Neural cell (in vitro differentiated cells): ENCODE measurements at regions not wholly inside any gene's neighbourhood (a gene's known extent, or its start where the extent isn't known, plus 50 kb on each side); places are given as distances from the start of the nearest gene placed in this dataset.

Source experiments
- POLR2AphosphoS5 ChIP-seq: IDR thresholded peaks from 2 replicates; pipeline ENCODE4 v1.6.1; 2012
- RAD21 ChIP-seq: fragments of 450-650 bp; conservative IDR thresholded peaks from 2 replicates; pipeline ENCODE4 v1.6.1; 2014; ENCODE audit warnings: antibody characterized with exemption, mild to moderate bottlenecking, moderate library complexity
- TF ChIP-seq, protein P1 (sequence below): fragments of 450-650 bp; IDR thresholded peaks from 2 replicates; pipeline ENCODE4 v1.5.1; 2014; ENCODE audit warnings: antibody characterized with exemption, mild to moderate bottlenecking, moderate library complexity; ENCODE audit not compliant: poor library complexity, severe bottlenecking

DNA sequence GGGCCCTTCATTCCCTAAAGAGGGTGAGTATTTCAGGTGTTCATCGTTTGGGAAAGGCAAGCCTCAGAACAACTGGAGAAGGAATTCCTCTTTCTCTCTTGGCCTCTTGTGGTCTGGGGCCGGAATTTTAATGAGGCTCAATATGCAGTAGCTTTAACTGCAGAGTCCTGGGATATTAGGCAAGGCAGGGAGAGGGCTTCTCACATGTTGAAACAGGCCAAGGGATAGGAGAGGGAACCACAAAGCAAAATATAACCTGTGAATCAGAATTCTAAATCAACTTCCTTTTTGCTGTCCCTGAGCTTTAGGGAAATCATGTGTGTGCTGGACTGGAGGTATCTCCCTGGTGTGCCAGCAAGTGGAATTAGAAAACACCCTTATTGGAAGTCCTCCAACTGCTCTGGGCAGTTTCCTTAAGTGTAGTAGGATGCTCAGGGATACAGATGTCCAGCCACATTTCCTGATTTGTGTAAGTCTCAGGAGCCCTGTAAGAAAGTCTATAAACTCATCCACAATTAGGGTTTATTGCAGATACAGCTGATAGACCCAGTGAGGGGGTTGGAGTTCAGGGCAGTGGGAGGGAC, 215.8 kb upstream of the ZRANB2 start:
- TF ChIP-seq RAD21 (no peak), POLR2AphosphoS5 (no peak)
- TF ChIP-seq, protein P1, sequence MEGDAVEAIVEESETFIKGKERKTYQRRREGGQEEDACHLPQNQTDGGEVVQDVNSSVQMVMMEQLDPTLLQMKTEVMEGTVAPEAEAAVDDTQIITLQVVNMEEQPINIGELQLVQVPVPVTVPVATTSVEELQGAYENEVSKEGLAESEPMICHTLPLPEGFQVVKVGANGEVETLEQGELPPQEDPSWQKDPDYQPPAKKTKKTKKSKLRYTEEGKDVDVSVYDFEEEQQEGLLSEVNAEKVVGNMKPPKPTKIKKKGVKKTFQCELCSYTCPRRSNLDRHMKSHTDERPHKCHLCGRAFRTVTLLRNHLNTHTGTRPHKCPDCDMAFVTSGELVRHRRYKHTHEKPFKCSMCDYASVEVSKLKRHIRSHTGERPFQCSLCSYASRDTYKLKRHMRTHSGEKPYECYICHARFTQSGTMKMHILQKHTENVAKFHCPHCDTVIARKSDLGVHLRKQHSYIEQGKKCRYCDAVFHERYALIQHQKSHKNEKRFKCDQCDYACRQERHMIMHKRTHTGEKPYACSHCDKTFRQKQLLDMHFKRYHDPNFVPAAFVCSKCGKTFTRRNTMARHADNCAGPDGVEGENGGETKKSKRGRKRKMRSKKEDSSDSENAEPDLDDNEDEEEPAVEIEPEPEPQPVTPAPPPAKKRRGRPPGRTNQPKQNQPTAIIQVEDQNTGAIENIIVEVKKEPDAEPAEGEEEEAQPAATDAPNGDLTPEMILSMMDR = no peak
